Stimulated activated CD4-positive, alpha-beta T cell treated with anti-CD3 and anti-CD28 coated beads, Interleukin-4, amount 100 ng/mL, for 24 hours (primary cell): ENCODE measurements at regions not wholly inside any gene's neighbourhood (a gene's known extent, or its start where the extent isn't known, plus 50 kb on each side); places are given as distances from the start of the nearest gene placed in this dataset.
"Not testable (repeated sequence)": the region's sequence is repeated elsewhere in the genome, so short reads cannot be mapped to it uniquely, and the experiment has no call there.

Experiments used
- DNase-seq: peaks from one replicate; pipeline ENCODE4 v3.0.0-alpha.2; 2020

- no peak for DNase-seq
Observed at GRCh38 chr7:69189406-69189805, 408.9 kb upstream of the AUTS2 start.

GRCh38 chr7:69190025-69190424 lies 408.2 kb upstream of the AUTS2 start:
- no peak for DNase-seq

- DNase-seq: no peak
Observed at GRCh38 chr7:69190763-69191162, 407.5 kb upstream of the AUTS2 start.

- no peak for DNase-seq
Observed at GRCh38 chr7:69192134-69192533, 406.1 kb upstream of the AUTS2 start.

- DNase-seq: no peak
Observed at GRCh38 chr7:69193061-69193460, 405.2 kb upstream of the AUTS2 start.

GRCh38 chr7:69196593-69196992 lies 401.7 kb upstream of the AUTS2 start:
- DNase-seq: no peak

- no peak for DNase-seq
Observed at GRCh38 chr7:69198250-69198649, 400.0 kb upstream of the AUTS2 start.

- DNase-seq: no peak
Observed at GRCh38 chr7:69199041-69199440, 399.2 kb upstream of the AUTS2 start.

- no peak for DNase-seq
Observed at GRCh38 chr7:69199661-69200060, 398.6 kb upstream of the AUTS2 start.

GRCh38 chr7:69203871-69204270 lies 394.4 kb upstream of the AUTS2 start:
- no peak for DNase-seq

GRCh38 chr7:69204943-69205342 lies 393.3 kb upstream of the AUTS2 start:
- no peak for DNase-seq

- DNase-seq: no peak
Observed at GRCh38 chr7:69205581-69205980, 392.7 kb upstream of the AUTS2 start.

- DNase-seq: no peak
Observed at GRCh38 chr7:69208276-69208675, 390.0 kb upstream of the AUTS2 start.

GRCh38 chr7:69208848-69209247 lies 389.4 kb upstream of the AUTS2 start:
- no peak for DNase-seq

GRCh38 chr7:69211336-69211735 lies 386.9 kb upstream of the AUTS2 start:
- DNase-seq: no peak

GRCh38 chr7:69211739-69212138 lies 386.5 kb upstream of the AUTS2 start:
- DNase-seq: no peak

GRCh38 chr7:69213878-69214277 lies 384.4 kb upstream of the AUTS2 start:
- no peak for DNase-seq

- DNase-seq: not testable (repeated sequence)
Observed at GRCh38 chr7:69215516-69215915, 382.8 kb upstream of the AUTS2 start.

- DNase-seq: no peak
Observed at GRCh38 chr7:69217516-69218350, 380.5 kb upstream of the AUTS2 start.

- no peak for DNase-seq
Observed at GRCh38 chr7:69218576-69218975, 379.7 kb upstream of the AUTS2 start.

- DNase-seq: no peak
Observed at GRCh38 chr7:69219381-69219780, 378.9 kb upstream of the AUTS2 start.

- no peak for DNase-seq
Observed at GRCh38 chr7:69225259-69225943, 372.9 kb upstream of the AUTS2 start.

GRCh38 chr7:69228212-69228811 lies 370.0 kb upstream of the AUTS2 start:
- DNase-seq: no peak
